GM19238 (cell line): ENCODE measurements at regions not wholly inside any gene's neighbourhood (a gene's known extent, or its start where the extent isn't known, plus 50 kb on each side); places are given as distances from the start of the nearest gene placed in this dataset.

Source experiments
- DNase-seq: peaks from one replicate; pipeline ENCODE4 v3.0.0; 2011; ENCODE audit warnings: low spot score; ENCODE audit not compliant: insufficient read length

- DNase-seq: no peak
These were observed 121.3 kb upstream of the IPO9 start for GRCh38 chr1:201707656-201708055.

DNA sequence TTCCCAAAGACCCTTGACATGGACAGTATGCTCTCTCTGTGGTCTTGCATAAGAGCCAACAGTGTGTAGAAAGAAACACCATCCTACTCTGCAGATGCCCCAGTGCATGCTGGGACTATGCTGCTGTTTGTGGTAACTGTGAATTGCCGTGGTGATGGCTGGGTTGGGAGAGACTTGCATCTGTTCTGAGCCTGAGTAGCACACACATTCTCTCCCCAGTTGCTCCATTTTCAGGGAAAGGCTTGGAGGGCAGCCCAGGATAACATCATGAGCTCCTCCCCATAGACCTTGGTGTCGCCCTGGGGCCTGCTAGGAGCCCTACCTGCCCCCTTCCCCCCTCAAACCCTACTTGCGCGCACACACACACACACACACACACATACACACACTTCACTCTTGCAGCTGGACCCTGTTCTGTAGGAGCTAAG is 120.9 kb upstream of the IPO9 start:
- DNase-seq: no peak

DNA sequence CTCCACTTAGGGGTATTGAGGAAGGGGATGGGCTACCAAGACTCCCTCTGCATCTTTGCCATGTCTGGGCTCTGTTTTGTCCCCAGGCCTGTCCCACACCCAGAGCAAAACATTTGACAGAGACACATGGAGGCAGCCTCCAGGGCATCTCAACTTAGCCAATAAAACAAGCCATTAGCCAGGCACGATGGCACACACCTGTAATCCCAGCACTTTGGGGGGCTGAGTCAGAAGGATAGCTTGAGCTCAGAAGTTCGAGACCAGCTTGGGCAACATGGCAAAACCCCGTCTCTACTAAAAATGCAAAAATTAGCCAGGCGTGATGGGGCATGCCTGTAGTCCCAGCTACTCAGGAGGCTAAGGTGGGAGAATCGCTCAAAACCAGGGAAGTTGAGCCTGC is 120.3 kb upstream of the IPO9 start:
- no peak for DNase-seq

DNA sequence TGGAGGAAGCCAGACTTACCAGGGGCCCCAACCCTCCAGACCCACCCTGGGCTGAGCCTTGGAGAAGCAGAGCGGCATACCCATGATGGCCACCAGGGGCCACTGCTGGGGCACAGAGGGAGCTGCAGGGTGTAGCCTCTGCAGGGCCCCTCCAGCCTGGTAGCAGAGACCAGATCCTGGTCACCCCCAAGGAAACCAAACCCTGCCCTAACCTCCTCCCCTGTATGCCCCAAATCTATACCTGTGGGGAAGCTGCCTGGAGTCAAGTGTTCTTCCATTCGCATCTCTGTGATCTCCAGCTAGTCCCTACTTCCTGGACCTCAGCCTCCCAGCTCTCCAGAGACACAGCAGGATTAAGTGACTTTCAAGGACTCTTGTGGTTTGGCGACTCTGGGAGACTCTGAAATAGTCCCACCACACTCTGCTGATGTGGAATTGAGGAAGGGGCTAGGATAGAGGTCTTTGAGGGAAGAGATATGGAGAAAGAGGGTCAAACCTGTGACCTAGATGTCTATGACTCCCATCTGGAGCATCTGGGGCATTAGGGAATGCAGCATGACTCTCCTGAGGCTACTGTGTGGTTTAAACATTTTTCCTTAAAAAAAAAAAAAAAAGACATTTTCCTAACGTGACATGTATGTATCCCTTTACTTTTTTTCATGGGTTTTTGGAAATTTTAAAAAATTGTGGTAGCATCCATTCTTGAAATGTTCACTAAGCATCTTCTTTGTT is 119.2 kb upstream of the IPO9 start:
- DNase-seq: peak; percentile 72

DNA sequence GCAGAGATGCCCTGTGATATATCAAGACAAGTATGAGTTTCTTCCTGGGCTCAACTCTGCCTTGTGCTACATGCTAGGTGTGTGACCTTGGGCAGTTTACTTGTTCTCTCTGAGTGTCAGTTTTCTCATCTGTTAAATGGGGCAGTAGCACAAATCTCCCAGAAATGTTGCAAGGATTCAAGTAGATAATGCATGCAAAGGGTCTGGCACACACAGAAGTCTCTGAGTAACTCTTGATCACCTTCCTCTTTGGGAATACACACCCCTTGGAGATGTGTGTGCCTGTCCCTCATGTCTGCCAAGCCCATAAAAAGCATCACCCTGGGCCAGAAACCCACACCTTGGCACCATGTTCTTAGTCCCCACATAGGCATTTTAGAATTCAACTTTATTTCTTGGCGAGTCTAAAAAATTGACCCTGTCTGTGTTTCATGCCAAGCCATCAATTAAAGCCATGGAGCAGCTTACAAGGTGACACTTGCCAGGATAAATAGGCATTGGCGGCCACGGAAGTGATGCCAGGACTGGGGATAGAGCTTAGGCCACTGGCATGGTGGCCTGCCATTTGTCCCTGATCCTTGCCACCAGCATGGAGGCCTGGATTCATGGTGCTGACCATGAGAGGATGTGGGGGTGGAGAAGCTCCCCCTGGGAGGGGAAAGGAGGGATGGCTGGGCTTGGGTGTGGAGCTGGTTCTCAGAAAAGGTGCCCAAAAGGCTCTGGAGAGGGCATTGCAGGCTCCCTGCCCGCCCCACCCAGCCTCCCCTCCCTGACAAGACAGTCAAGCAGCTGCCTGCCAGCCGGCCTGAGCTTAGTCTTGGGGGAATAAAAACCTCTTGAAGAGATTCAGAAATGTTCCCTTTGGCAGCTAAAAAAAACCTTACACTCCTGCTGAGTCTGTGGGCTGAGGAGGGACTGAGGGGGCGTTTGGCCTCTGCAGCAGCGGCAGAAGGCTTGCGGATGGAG is 118.0 kb upstream of the IPO9 start:
- no peak for DNase-seq

GRCh38 chr1:201711811-201712210 is 117.1 kb upstream of the IPO9 start:
- no peak for DNase-seq

DNA sequence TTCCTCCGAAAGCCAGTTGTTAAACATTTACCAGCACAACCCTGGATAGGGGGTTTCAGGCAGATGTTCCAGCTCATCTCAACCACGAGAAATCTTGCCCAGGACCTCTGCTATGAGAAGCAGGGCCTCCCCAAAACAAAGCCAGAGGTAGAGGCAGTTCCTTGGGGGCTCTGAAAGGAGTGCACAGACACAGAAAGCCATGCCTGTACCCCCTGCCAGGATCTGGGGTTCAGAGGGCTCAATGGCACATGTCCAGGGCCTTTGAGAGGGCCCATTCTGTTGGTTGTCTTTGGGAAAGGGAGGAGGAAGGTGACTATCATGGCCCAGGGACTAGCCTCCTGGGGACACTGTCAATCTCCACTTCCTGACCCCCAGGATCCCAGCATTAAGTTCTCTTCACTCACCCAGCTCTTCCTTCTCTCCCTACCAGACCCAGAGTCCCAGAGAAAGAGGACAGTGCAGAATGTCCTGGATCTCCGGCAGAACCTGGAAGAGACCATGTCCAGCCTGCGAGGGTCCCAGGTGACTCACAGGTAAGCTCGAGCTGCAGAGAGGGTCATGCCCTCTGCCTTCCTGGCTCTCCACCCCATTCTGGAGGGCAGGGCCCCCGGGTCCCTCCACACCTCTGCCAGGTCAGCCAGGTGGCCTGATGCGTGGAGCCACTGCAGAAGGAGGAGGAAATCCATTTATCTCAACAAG is 116.4 kb upstream of the IPO9 start:
- no peak for DNase-seq

GRCh38 chr1:201713086-201713810 is 115.7 kb upstream of the IPO9 start:
- DNase-seq: no peak

- no peak for DNase-seq
These were observed 114.2 kb upstream of the IPO9 start for GRCh38 chr1:201714542-201715329.

DNA sequence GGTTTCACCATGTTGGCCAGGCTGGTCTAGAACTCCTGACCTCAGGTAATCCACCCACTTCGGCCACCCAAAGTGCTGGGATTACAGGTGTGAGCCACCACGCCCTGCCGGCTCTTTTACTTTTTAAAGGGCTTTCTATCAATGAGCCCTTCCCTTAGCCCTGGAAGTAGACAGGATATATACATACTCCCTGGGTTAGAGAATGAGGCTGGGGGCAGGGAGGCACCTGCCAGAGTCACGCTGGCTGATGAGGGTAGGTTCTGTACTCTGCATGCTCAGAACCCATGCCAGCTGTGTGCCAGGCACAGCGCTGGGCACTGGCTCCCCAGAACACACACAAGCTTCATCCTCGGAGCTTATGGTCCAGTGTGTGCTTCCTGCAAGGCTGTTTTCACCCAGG is 113.6 kb upstream of the IPO9 start:
- no peak for DNase-seq

GRCh38 chr1:201715801-201716741 is 112.9 kb upstream of the IPO9 start:
- no peak for DNase-seq

- no peak for DNase-seq
These were observed 112.2 kb upstream of the IPO9 start for GRCh38 chr1:201716742-201717135.

DNA sequence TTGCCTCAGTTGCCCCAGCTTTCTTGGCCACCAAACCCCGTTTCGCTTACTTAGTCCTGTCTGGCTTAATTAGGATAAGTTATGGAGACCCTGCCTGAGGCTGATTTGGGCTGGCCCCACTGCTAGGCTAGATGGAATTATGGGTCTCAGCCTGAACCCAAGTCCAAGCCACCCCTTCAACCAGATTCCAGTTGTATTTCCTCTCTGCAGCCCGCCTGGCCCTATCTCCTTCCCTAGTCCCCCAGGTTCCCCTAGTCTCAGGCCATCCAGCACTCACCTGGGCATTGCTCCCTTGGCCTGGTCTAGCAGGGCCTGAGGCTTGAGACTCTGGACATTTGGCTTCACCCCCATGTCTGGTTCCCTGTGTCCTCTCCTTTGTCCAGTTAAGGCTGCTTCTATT is 111.7 kb upstream of the IPO9 start:
- DNase-seq: no peak

GRCh38 chr1:201718346-201719202 is 110.4 kb upstream of the IPO9 start:
- DNase-seq: no peak

GRCh38 chr1:201719812-201720521 is 109.0 kb upstream of the IPO9 start:
- DNase-seq: no peak

GRCh38 chr1:201720522-201720844 is 108.5 kb upstream of the IPO9 start:
- DNase-seq: no peak

GRCh38 chr1:201721082-201722049 is 107.6 kb upstream of the IPO9 start:
- DNase-seq: no peak
